Natural killer cell (primary cell): ENCODE measurements at regions not wholly inside any gene's neighbourhood (a gene's known extent, or its start where the extent isn't known, plus 50 kb on each side); places are given as distances from the start of the nearest gene placed in this dataset.

ENCODE experiments used
- ATAC-seq, 3 donors: fragments of 150-1000 bp in 2 of 3; fragments of 200-7000 bp in 1 of 3; cut with Tn5 transposase; 1 replicate in 1 of 3; 2 replicates in 2 of 3; pipeline ENCODE4 v1.10.0; 2021; ENCODE audit warnings: mild to moderate bottlenecking in 2 of 3, moderate library complexity in 2 of 3
- DNase-seq, 2 donors: peaks; one replicate each; pipeline versions ENCODE4 v3.0.0 to v3.0.0-alpha.2; 2013 to 2021; ENCODE audit warnings: mixed read lengths in 1 of 2
- H3K27ac ChIP-seq: one replicate; pipeline ENCODE4 v1.5.1; 2013; ENCODE audit warnings: mild to moderate bottlenecking, low read length
- H3K27me3 ChIP-seq: one replicate; pipeline ENCODE4 v1.6.1; 2013; ENCODE audit warnings: low read length; ENCODE audit not compliant: control insufficient read depth, insufficient read depth
- H3K36me3 ChIP-seq: one replicate; pipeline ENCODE4 v1.6.1; 2013; ENCODE audit warnings: low read length; ENCODE audit not compliant: control insufficient read depth, insufficient read depth
- H3K4me1 ChIP-seq: one replicate; pipeline ENCODE4 v1.6.1; 2013; ENCODE audit warnings: low read length; ENCODE audit not compliant: control insufficient read depth, insufficient read depth
- H3K4me3 ChIP-seq: one replicate; pipeline ENCODE4 v1.5.1; 2013; ENCODE audit warnings: low read length
- H3K9me3 ChIP-seq: one replicate; pipeline ENCODE4 v1.6.1; 2013; ENCODE audit warnings: low read length; ENCODE audit not compliant: control insufficient read depth, insufficient read depth
- H3K27ac Mint-ChIP-seq, 2 donors: one replicate each; pipeline ENCODE4 v1.8.0; 2022; ENCODE audit warnings: mild to moderate bottlenecking in 2 of 2, mixed read lengths in 2 of 2, moderate library complexity in 1 of 2
- H3K27me3 Mint-ChIP-seq, 2 donors: one replicate each; pipeline ENCODE4 v1.8.0; 2022; ENCODE audit warnings: low read depth in 2 of 2, mixed read lengths in 2 of 2
- H3K36me3 Mint-ChIP-seq: one replicate; pipeline ENCODE4 v1.8.0; 2022; ENCODE audit warnings: mixed read lengths
- H3K4me1 Mint-ChIP-seq, 2 donors: one replicate each; pipeline ENCODE4 v1.8.0; 2022; ENCODE audit warnings: mixed read lengths in 2 of 2
- H3K4me3 Mint-ChIP-seq: one replicate; pipeline ENCODE4 v1.8.0; 2022; ENCODE audit warnings: mild to moderate bottlenecking, moderate library complexity, mixed read lengths
- H3K9me3 Mint-ChIP-seq, 2 donors: one replicate each; pipeline ENCODE4 v1.8.0; 2022; ENCODE audit warnings: mixed read lengths in 2 of 2
- CTCF ChIP-seq: fragments of 200-600 bp; IDR thresholded peaks from one replicate; pipeline ENCODE4 v1.8.0; 2022; ENCODE audit warnings: antibody characterized with exemption
- WGBS: methylation state at CpG from one replicate; pipeline ENCODE4 v1.1.7; 2013; ENCODE audit warnings: missing lambda C conversion rate; ENCODE audit not compliant: insufficient coverage; 5-methylcytosine and 5-hydroxymethylcytosine counted together
- intact Hi-C: fragments of 100-400 bp; cut with micrococcal nuclease; formaldehyde crosslinking; loops from one replicate; pipeline ENCODE4 v1.14.2; 2022

DNA sequence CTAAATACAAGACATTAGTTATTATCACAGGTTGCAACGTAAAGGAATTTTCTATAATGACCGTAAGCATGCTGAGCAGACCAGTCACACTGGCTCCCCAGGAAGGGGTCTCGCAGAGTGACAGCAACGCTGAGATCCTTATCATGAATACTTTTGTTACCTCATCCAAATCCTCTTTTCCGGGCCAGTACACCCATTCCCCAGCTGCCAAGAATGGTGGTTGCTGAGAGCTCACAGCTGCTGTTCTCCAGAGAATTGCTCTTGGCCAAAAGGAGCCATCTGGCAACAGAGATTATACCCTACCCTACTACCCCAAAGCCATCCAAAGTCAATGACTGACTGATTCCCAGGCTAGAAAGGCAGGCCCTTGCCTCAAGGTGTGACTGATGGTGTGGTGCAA lies 91.6 kb downstream of the FUNDC1 start:
- no peak overlapping the region for H3K27ac ChIP-seq
- no peaks in the 10 kb centered on the region for H3K4me1 ChIP-seq
- H3K4me3 Mint-ChIP-seq, result no peak overlapping the region
- no peaks in the 10 kb centered on the region for H3K9me3 ChIP-seq
- H3K9me3 Mint-ChIP-seq, result no peaks in the 10 kb centered on the region
- ATAC-seq (no peak), DNase-seq (no peak)
- H3K4me1 Mint-ChIP-seq, result no peaks in the 10 kb centered on the region
- H3K36me3 Mint-ChIP-seq, result no peaks in the 10 kb centered on the region
- no peak overlapping the region for H3K4me3 ChIP-seq
- no peaks in the 10 kb centered on the region for H3K36me3 ChIP-seq
- no peaks in the 10 kb centered on the region for H3K27me3 ChIP-seq
- H3K27ac Mint-ChIP-seq, result no peak overlapping the region
- intact Hi-C loops, result no loop called here
- TF ChIP-seq CTCF, result no peak
- WGBS, result 98% methylated on average over 5 of the region's 5 CpGs
- H3K27me3 Mint-ChIP-seq, result peaks cover 0 to 7% of the 10 kb centered on the region in 2 donors

- Mint-ChIP-seq H3K36me3 (no peaks in the 10 kb centered on the region), H3K27me3 (peaks cover 0 to 7% of the 10 kb centered on the region in 2 donors), H3K4me3 (no peak overlapping the region), H3K27ac (no peak overlapping the region), H3K4me1 (no peaks in the 10 kb centered on the region), H3K9me3 (no peaks in the 10 kb centered on the region)
- intact Hi-C loops, result no loop called here
- DNase-seq, result no peak
- no peak for ATAC-seq
- no peaks in the 10 kb centered on the region for H3K9me3 ChIP-seq
- H3K27ac ChIP-seq, result no peak overlapping the region
- H3K4me3 ChIP-seq, result no peak overlapping the region
- no peaks in the 10 kb centered on the region for H3K4me1 ChIP-seq
- 63% methylated on average over 1 of the region's 2 CpGs for WGBS
- H3K36me3 ChIP-seq, result no peaks in the 10 kb centered on the region
- H3K27me3 ChIP-seq, result no peaks in the 10 kb centered on the region
- TF ChIP-seq CTCF, result no peak
These were observed 95.4 kb downstream of the FUNDC1 start for GRCh38 chrX:44447214-44447613.

- ATAC-seq (no peak), DNase-seq (no peak)
- no peak for TF ChIP-seq CTCF
- H3K36me3 Mint-ChIP-seq, result no peaks in the 10 kb centered on the region
- H3K9me3 Mint-ChIP-seq, result no peaks in the 10 kb centered on the region
- H3K27me3 Mint-ChIP-seq, result peaks cover 0 to 19% of the 10 kb centered on the region in 2 donors
- Histone ChIP-seq H3K36me3 (no peaks in the 10 kb centered on the region), H3K27me3 (no peaks in the 10 kb centered on the region), H3K9me3 (no peaks in the 10 kb centered on the region), H3K4me1 (no peaks in the 10 kb centered on the region), H3K4me3 (no peak overlapping the region), H3K27ac (no peak overlapping the region)
- WGBS, result no CpG with 5 or more reads among the region's 2 CpGs
- no peak overlapping the region for H3K4me3 Mint-ChIP-seq
- H3K4me1 Mint-ChIP-seq, result no peaks in the 10 kb centered on the region
- H3K27ac Mint-ChIP-seq, result no peak overlapping the region
- intact Hi-C loops, result no loop called here
These were observed 96.5 kb upstream of the EFHC2 start for GRCh38 chrX:44440006-44440405.

DNA sequence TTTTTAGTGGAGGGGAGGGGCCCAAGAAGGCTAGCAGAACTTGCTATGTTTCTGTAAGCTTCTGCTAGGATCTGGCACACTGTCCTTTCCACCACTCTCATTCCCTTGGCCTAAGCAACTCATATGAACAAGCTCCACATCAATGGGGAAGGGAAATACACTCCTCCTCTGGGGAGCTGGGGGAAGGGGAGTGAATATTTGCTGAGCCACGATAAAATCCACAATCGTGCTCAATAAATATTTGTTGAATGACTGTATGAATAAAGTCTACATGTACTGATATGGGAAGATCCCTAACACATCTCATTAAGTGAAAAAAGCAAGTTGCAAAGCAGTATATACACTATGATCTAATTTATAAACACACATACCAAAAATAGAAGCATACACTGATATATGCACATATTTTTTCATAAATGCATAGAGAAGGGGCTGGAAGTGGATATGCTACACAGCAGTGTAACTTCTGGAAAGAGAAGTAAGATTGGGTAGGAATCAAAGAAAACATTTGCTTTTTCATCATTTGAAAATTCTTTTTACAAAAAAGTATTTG lies 95.8 kb upstream of the EFHC2 start:
- no CpG with 5 or more reads among the region's 2 CpGs for WGBS
- intact Hi-C loops, result no loop called here
- Histone ChIP-seq H3K4me1 (no peaks in the 10 kb centered on the region), H3K9me3 (no peaks in the 10 kb centered on the region), H3K27ac (no peak overlapping the region), H3K36me3 (no peaks in the 10 kb centered on the region), H3K27me3 (no peaks in the 10 kb centered on the region), H3K4me3 (no peak overlapping the region)
- Mint-ChIP-seq H3K9me3 (no peaks in the 10 kb centered on the region), H3K4me1 (no peaks in the 10 kb centered on the region), H3K27ac (no peak overlapping the region), H3K36me3 (no peaks in the 10 kb centered on the region), H3K27me3 (peaks cover 0 to 19% of the 10 kb centered on the region in 2 donors), H3K4me3 (no peak overlapping the region)
- TF ChIP-seq CTCF, result no peak
- no peak for ATAC-seq
- DNase-seq, result no peak
